Mesodermal cell (in vitro differentiated cells): ENCODE measurements at regions not wholly inside any gene's neighbourhood (a gene's known extent, or its start where the extent isn't known, plus 50 kb on each side); places are given as distances from the start of the nearest gene placed in this dataset.

Experiments used
- H3K27ac ChIP-seq: 2 replicates; pipeline ENCODE4 v1.7.0; 2013; ENCODE audit warnings: mild to moderate bottlenecking, low read depth, low read length, moderate library complexity; ENCODE audit not compliant: severe bottlenecking
- H3K36me3 ChIP-seq: 2 replicates; pipeline ENCODE4 v1.7.1; 2013; ENCODE audit warnings: mild to moderate bottlenecking, low read length, moderate library complexity; ENCODE audit not compliant: control insufficient read depth, insufficient read depth
- H3K4me1 ChIP-seq: one replicate; pipeline ENCODE4 v1.7.1; 2013; ENCODE audit warnings: mild to moderate bottlenecking, low read length; ENCODE audit not compliant: insufficient read depth, control insufficient read depth, poor library complexity, severe bottlenecking
- H3K4me3 ChIP-seq: 2 replicates; pipeline ENCODE4 v1.7.0; 2013; ENCODE audit warnings: low read length, control low read depth, mild to moderate bottlenecking; ENCODE audit not compliant: insufficient read depth, poor library complexity, severe bottlenecking; ENCODE audit errors: extremely low read depth
- H3K9me3 ChIP-seq: 2 replicates; pipeline ENCODE4 v1.7.1; 2013; ENCODE audit warnings: mild to moderate bottlenecking, low read length, moderate library complexity; ENCODE audit not compliant: control insufficient read depth
- WGBS, 2 experiments: methylation state at CpG; one replicate each; pipeline ENCODE4 v1.1.5; 2013; ENCODE audit warnings: missing lambda C conversion rate in 2 of 2; ENCODE audit not compliant: insufficient coverage in 2 of 2; 5-methylcytosine and 5-hydroxymethylcytosine counted together

DNA sequence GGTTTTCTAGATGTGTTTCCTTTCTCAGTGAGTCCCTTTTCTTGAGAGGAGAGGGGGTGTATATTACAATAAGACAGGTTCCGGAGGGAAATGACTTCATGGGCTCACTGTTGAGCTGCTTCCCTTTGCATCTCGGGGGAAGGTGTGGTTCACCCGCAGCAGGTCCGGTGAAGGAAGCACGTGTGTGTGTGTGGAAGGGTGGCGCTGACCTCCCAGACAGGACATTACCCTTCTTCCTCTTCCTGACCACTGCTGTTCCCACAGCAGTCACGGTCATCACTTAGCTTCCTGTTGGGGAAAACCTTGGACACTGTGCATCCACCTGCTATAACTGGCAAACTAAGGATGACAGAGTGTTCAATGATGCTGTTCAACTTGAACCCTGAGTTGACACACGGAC, 83.6 kb downstream of the PLEKHG1 start:
- Histone ChIP-seq H3K36me3 (no peaks in the 10 kb centered on the region), H3K9me3 (no peaks in the 10 kb centered on the region), H3K4me1 (no peaks in the 10 kb centered on the region), H3K27ac (no peak overlapping the region), H3K4me3 (no peak overlapping the region)
- 91 to 92% methylated on average over 4 to 7 of the region's 8 CpGs for WGBS, 2 experiments

DNA sequence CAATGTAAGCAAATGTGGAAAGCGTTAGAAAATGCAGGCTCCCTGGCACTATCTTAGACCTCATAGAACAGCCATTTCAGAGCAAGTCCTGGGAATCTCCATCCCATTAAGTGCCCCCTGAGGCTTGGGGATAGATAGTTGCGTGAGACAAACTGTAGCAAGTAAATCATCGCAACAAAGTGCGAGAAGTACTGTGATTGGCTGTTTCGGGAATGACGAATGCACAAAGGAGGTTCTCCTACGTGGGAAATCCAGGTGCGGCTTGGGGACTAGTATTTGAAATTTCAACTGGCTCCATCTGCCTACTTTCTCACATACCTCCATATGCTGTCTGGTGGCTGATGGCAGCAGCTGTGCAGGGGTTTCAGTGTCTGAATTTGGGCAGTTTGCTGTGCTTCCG, 84.5 kb downstream of the PLEKHG1 start:
- H3K4me3 ChIP-seq = no peak overlapping the region
- no peaks in the 10 kb centered on the region for H3K4me1 ChIP-seq
- no peak overlapping the region for H3K27ac ChIP-seq
- WGBS, 2 experiments = 93 to 94% methylated on average over 9 of the region's 9 CpGs
- H3K9me3 ChIP-seq = no peaks in the 10 kb centered on the region
- H3K36me3 ChIP-seq = no peaks in the 10 kb centered on the region

DNA sequence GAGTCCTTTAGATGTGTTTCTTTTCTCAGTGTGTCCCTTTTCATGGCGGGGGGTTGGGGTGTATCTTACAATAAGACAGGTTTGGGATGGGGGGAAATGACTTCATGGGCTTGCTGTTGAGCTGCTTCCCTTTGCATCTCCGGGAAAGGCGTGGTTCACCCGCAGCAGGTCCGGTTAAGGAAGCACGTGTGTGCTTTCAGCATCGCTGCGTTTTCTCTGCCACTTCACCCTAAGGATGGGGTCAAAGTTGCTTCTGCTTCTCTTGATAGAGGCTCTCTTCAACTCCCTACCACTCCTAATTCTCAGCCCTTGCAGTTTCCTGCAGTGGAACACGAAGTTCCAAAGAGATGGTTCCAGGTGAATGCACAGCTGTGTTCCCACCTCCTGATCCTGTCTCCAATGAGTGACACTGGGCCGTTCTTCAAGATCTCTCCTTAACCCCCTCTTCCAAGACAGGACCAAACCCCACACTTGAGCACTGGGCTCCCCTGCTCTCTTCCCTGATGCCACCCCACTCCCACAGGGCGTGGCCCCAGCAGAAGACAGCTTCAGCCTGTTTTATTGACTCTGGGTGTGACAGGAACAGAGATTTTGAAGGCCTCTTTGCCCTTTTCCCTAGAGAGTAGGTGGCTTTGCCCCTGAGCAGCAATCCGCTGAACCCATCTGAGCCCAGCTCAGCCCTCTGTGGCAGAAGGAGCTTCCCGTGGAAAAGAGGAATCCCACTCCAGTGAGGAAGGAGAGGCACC, 85.2 kb downstream of the PLEKHG1 start:
- Histone ChIP-seq H3K9me3 (no peaks in the 10 kb centered on the region), H3K27ac (no peak overlapping the region), H3K4me1 (no peaks in the 10 kb centered on the region), H3K36me3 (no peaks in the 10 kb centered on the region), H3K4me3 (no peak overlapping the region)
- 93 to 94% methylated on average over 5 to 12 of the region's 13 CpGs for WGBS, 2 experiments

DNA sequence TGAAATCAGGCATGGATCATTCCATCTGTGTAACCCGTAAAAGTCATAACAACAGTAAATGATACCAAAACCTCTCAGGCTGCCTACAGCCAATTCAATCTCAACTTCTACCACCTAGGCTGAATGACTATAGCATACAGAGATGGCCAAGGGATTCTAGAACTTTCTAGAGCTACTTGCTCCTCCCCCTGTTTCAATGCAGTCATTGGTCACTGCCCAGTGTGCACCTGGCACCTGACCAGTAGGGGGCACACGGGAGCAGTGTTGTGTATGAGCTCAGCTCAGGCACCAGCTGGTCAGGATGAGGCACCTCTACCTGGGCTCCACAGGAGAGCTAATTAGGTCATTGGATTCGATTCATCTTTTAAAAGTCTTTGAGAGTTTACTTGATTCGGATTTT, 86.2 kb downstream of the PLEKHG1 start:
- no peak overlapping the region for H3K27ac ChIP-seq

DNA sequence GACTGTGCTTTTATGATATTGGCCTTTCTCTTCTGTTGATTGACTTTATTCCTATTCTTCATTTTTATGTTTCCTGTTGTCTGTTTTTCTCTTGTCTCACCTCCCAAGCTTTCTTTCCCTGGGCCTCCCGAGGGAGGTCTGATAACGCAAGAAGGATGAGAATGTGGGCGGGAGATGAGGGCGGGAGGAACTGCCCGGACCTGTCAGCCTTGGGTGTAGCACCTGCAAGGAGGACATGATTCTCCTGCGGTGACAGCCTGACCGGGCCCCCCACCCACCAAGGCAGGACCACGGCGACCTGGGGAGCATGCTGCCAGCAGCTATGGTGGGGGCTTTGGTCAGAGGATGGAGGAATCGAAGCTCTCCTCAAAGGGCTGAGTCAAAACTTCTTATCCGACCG, 86.9 kb downstream of the PLEKHG1 start:
- no peak overlapping the region for H3K27ac ChIP-seq
- H3K36me3 ChIP-seq = no peaks in the 10 kb centered on the region
- 78 to 91% methylated on average over 7 to 8 of the region's 12 CpGs for WGBS, 2 experiments
- H3K4me1 ChIP-seq = no peaks in the 10 kb centered on the region
- no peak overlapping the region for H3K4me3 ChIP-seq
- no peaks in the 10 kb centered on the region for H3K9me3 ChIP-seq

More for the DNA sequence above, 86.2 kb downstream of the PLEKHG1 start:
- Histone ChIP-seq H3K4me1 (no peaks in the 10 kb centered on the region), H3K36me3 (no peaks in the 10 kb centered on the region), H3K4me3 (no peak overlapping the region), H3K9me3 (no peaks in the 10 kb centered on the region)
- WGBS, 2 experiments = 65 to 75% methylated on average over 2 to 4 of the region's 4 CpGs

DNA sequence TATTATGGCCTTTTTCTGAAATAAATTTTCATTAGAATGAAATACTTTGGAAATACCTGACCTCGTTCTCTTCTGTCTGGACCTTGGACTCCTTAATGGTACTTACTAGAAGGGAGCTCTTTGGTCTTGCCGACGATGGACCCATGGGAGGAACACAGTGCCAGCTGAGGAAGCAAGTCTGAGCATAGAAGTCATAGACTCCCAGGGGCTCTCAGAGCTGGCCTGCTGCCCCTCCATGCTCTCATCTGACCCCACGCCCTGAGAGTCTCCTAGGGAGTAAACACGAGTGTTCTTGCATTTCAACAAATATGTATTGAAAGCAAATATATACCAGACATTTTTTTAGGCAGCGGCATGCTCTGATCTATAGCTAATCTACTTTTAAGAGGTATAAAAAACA, 87.8 kb downstream of the PLEKHG1 start:
- Histone ChIP-seq H3K36me3 (no peaks in the 10 kb centered on the region), H3K9me3 (no peaks in the 10 kb centered on the region), H3K4me3 (no peak overlapping the region), H3K4me1 (no peaks in the 10 kb centered on the region), H3K27ac (no peak overlapping the region)
- 90 to 93% methylated on average over 2 to 3 of the region's 6 CpGs for WGBS, 2 experiments

DNA sequence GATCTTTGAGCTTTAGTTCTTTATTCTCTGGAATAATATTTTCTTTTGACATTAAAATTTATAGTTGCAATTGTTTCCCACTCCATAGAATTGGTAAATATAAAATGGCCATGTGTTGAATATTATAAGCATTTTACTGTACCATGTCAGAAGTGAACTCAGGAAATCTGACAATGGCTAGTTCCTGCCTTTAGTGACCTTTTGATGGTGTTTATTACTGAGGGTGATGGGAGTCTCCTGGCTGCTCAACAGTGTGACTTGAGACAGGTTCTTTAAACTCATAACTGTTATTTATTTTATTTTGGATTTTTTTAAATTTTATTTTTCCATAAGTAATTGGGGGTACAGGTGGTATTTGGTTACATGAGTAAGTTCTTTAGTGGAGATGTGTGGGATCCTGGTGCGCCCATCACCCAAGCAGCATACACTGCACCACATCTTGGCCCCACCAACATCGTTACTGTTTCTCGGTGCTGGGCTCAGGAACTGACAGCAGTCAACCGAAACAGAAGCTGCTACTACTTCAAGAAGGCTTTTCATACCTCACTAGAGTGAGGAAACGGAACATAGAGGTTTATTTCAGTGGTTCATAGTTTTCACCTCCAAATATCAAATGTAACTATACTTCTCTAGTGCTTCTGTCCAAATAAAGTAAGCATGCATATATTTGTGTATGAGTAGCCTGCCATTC, 90.4 kb downstream of the PLEKHG1 start:
- Histone ChIP-seq H3K4me1 (peaks cover under 1% of the 10 kb centered on the region), H3K4me3 (no peak overlapping the region), H3K36me3 (no peaks in the 10 kb centered on the region), H3K27ac (no peak overlapping the region), H3K9me3 (no peaks in the 10 kb centered on the region)
- no CpG with 5 or more reads among the region's 5 CpGs for WGBS, 2 experiments

DNA sequence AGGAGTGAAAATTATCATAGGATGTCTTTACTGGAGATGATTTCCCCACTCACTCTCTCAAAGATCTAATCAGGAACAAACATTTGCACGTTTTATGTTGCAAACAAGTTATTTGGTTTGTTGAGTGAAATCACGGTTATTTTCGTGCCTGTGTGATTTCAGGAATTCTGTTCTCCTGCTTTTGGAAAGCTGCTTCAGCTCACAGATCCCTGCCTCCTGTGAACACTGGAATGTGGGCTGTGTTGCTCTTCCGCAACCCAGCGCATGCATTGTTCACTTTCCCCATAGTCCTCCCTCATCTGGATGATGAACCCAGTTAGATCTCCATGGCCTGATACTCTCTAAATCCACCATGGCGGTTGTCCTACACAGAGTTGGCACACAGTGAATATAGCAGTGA, 91.0 kb downstream of the PLEKHG1 start:
- Histone ChIP-seq H3K4me1 (peaks cover 3% of the 10 kb centered on the region), H3K36me3 (no peaks in the 10 kb centered on the region), H3K4me3 (no peak overlapping the region), H3K9me3 (no peaks in the 10 kb centered on the region), H3K27ac (no peak overlapping the region)
- WGBS, 2 experiments = 87 to 96% methylated on average over 5 to 6 of the region's 6 CpGs

DNA sequence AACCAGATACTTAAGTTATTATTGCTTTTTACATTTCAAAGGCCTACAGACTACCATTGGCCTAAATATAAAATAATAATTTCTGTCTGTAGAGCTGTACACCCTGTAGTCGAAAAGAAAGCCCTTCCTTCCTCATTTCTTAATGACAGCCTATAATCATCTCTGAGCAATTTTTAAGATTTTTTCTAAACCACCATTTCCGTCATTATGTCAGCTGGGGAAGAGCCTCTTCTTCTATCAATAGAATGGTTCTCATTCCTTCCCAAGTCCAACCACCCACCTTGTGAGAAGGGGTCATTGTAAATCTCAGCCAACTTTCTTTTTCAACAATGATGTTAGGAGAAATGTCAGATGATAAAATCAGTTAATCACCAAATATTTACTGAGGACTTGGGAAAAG, 91.8 kb downstream of the PLEKHG1 start:
- H3K27ac ChIP-seq = no peak overlapping the region
- WGBS, 2 experiments = 78 to 83% methylated on average over 1 to 2 of the region's 2 CpGs
- no peaks in the 10 kb centered on the region for H3K36me3 ChIP-seq
- peaks cover 9% of the 10 kb centered on the region for H3K4me1 ChIP-seq
- no peak overlapping the region for H3K4me3 ChIP-seq
- no peaks in the 10 kb centered on the region for H3K9me3 ChIP-seq

DNA sequence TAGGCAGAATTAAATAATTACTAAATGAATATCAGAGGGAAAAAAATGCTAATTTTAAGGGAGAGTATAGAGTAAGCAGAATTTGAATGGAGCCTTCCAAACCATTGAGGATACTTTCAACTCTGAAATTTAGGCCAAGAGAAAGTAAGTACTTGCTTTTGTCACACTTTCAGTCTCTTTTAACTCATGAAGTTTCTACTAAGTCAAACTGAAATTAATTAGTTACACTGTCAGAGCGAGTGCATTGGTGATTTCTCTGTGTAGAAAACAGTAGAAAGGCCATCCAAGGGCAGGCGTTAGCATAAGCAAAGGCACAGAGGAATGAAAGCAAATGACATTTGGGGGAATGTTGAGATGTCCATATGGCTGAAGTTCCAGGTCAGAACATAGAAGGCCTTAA, 92.9 kb downstream of the PLEKHG1 start:
- H3K4me3 ChIP-seq = no peak overlapping the region
- 94 to 100% methylated on average over 1 to 2 of the region's 2 CpGs for WGBS, 2 experiments
- no peak overlapping the region for H3K27ac ChIP-seq
- no peaks in the 10 kb centered on the region for H3K36me3 ChIP-seq
- H3K9me3 ChIP-seq = no peaks in the 10 kb centered on the region
- peaks cover 9% of the 10 kb centered on the region for H3K4me1 ChIP-seq

DNA sequence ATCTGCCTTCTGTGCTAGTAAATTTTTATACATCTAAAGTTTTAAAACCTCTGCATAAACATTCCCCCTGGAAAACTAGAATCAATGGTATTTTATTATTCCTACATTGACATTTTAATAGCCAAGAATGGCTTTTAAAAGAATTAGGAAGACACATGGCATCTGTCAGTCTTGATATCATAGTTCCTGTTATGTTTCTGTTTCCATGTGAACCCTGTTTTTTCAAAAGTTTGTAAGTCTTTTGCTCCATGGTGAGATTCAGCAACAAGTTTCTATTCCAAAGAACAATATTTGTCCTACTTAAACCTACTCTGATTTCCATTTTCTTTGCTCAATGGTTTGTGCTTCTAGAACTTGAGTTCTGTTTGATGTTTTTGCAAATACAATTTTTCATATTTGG, 95.2 kb downstream of the PLEKHG1 start:
- H3K27ac ChIP-seq = no peak overlapping the region
- H3K36me3 ChIP-seq = no peaks in the 10 kb centered on the region
- peaks cover 9% of the 10 kb centered on the region for H3K4me1 ChIP-seq
- no peak overlapping the region for H3K4me3 ChIP-seq
- no peaks in the 10 kb centered on the region for H3K9me3 ChIP-seq
